Panc1 (cell line): ENCODE measurements at regions not wholly inside any gene's neighbourhood (a gene's known extent, or its start where the extent isn't known, plus 50 kb on each side); places are given as distances from the start of the nearest gene placed in this dataset.

ENCODE experiments used
- ATAC-seq: fragments of 200-7000 bp; cut with Tn5 transposase; 2 replicates; pipeline ENCODE4 v1.9.1; 2020; ENCODE audit warnings: mild to moderate bottlenecking, moderate library complexity
- BruUV-seq: library from RNA; stranded (reverse); fragments of 400-500 nt; replicated peaks from 2 replicates; lab custom pipeline; 2021; lab: Mats Ljungman, UMichigan
- CTCF ChIA-PET: fragments of 300-600 bp; sonication (Branson Sonifier 250); formaldehyde crosslinking; loops from one replicate; lab custom pipeline; 2022; ENCODE audit warnings: antibody characterized with exemption; lab: Charles Lee
- POLR2A ChIA-PET: fragments of 300-600 bp; sonication (Branson Sonifier 250); formaldehyde crosslinking; loops from one replicate; lab custom pipeline; 2022; ENCODE audit warnings: antibody characterized with exemption; lab: Charles Lee
- DNase-seq: peaks from one replicate; pipeline ENCODE4 v3.0.0-alpha.2; 2010; ENCODE audit warnings: low read depth, low spot score
- H3K27ac ChIP-seq: 2 replicates; pipeline ENCODE4 v1.5.1; 2011; ENCODE audit warnings: mild to moderate bottlenecking, low read length, inconsistent platforms
- H3K27me3 ChIP-seq: fragments of 200-500 bp; sonication (Bioruptor generic); 2 replicates; pipeline ENCODE4 v1.6.0; 2014; ENCODE audit warnings: low read length, inconsistent platforms; ENCODE audit not compliant: control insufficient read depth, insufficient read depth
- H3K36me3 ChIP-seq: fragments of 200-500 bp; sonication (Bioruptor generic); 2 replicates; pipeline ENCODE4 v1.5.1; 2014; ENCODE audit warnings: inconsistent platforms, mild to moderate bottlenecking, low read length, moderate library complexity; ENCODE audit not compliant: control insufficient read depth, insufficient read depth
- H3K4me1 ChIP-seq: 2 replicates; pipeline ENCODE4 v1.5.1; 2011; ENCODE audit warnings: inconsistent platforms, mild to moderate bottlenecking, low read length, moderate library complexity; ENCODE audit not compliant: control insufficient read depth, insufficient read depth
- H3K4me3 ChIP-seq, 2 experiments: 2 replicates each; pipeline ENCODE4 v1.5.1; 2011 to 2012; ENCODE audit warnings: low read depth in 2 of 2, low read length in 2 of 2, mild to moderate bottlenecking in 2 of 2, inconsistent platforms in 1 of 2, moderate library complexity in 1 of 2
- H3K9me3 ChIP-seq: fragments of 200-500 bp; sonication (Bioruptor generic); 2 replicates; pipeline ENCODE4 v1.5.1; 2014; ENCODE audit warnings: low read depth, mild to moderate bottlenecking, inconsistent platforms, low read length, moderate library complexity; ENCODE audit not compliant: control insufficient read depth, insufficient read depth
- CTCF ChIP-seq: fragments of 450-650 bp; IDR thresholded peaks from 2 replicates; pipeline ENCODE4 v1.5.1; 2017; ENCODE audit warnings: mild to moderate bottlenecking
- POLR2AphosphoS5 ChIP-seq: IDR thresholded peaks from 2 replicates; pipeline ENCODE4 v1.6.1; 2012; ENCODE audit warnings: mild to moderate bottlenecking, low read depth, low read length, moderate library complexity
- REST ChIP-seq, 2 experiments: IDR thresholded peaks; 2 replicates each; pipeline ENCODE4 v1.6.1; 2011 to 2012; ENCODE audit warnings: low read depth in 2 of 2, control low read depth in 1 of 2, low read length in 1 of 2, mild to moderate bottlenecking in 1 of 2, moderate library complexity in 1 of 2; ENCODE audit not compliant: insufficient read depth in 1 of 2
- SIN3A ChIP-seq: IDR thresholded peaks from 2 replicates; pipeline ENCODE4 v1.6.1; 2012; ENCODE audit warnings: low read depth, mild to moderate bottlenecking, low read length, moderate library complexity, borderline replicate concordance; ENCODE audit not compliant: insufficient read depth
- TCF7L2 ChIP-seq: IDR thresholded peaks from 2 replicates; pipeline ENCODE4 v1.6.1; 2011; ENCODE audit warnings: mild to moderate bottlenecking, low read depth, low read length, inconsistent platforms
- in situ Hi-C: cut with HindIII; loops from 2 replicates; pipeline ENCODE4 v1.10.0; 2016; ENCODE audit warnings: low sequenced_read_pairs, low pct_unique_long_range_greater_than_20kb
- intact Hi-C: fragments of 100-400 bp; cut with micrococcal nuclease; formaldehyde crosslinking; loops from one replicate; pipeline ENCODE4 v1.10.0; 2022; ENCODE audit not compliant: unreplicated experiment

- DNase-seq (no peak), ATAC-seq (no peak)
- TF ChIP-seq REST (IDR thresholded peaks at IDR 0.05; ENCODE audit: insufficient read depth in 1 of 2, low read depth in 2 of 2, low read length in 1 of 2) (no peak), SIN3A (no peak), CTCF (no peak), TCF7L2 (no peak), POLR2AphosphoS5 (no peak)
- Histone ChIP-seq H3K4me3 (no peak overlapping the region), H3K4me1 (no peaks in the 10 kb centered on the region), H3K27me3 (no peaks in the 10 kb centered on the region), H3K9me3 (no peaks in the 10 kb centered on the region), H3K36me3 (no peaks in the 10 kb centered on the region), H3K27ac (no peak overlapping the region)
- CTCF ChIA-PET: no interaction called here
- no TSS peak for BruUV-seq
- intact Hi-C loops (no loop called here), in situ Hi-C loops (no loop called here)
- POLR2A ChIA-PET: interaction anchor here (0.6 kb wide), 2 partner anchors 18 to 362 kb away, joined by 4 to 5 read pairs; no protein-coding TSS in a partner anchor
Observed at GRCh38 chr2:143823296-143823695, 694.1 kb downstream of the ARHGAP15 start.

- ATAC-seq (no peak), DNase-seq (no peak)
- no peak overlapping the region for H3K27ac ChIP-seq
- CTCF ChIA-PET: no interaction called here
- H3K4me3 ChIP-seq: no peak overlapping the region
- BruUV-seq: no TSS peak
- H3K27me3 ChIP-seq: no peaks in the 10 kb centered on the region
- POLR2A ChIA-PET: interaction anchor here (0.6 kb wide), 2 partner anchors 17 to 362 kb away, joined by 4 to 5 read pairs; no protein-coding TSS in a partner anchor
- no peaks in the 10 kb centered on the region for H3K36me3 ChIP-seq
- no peak for TF ChIP-seq REST (IDR thresholded peaks at IDR 0.05; ENCODE audit: insufficient read depth in 1 of 2, low read depth in 2 of 2, low read length in 1 of 2)
- no peak for TF ChIP-seq POLR2AphosphoS5
- no peak for TF ChIP-seq TCF7L2
- no peak for TF ChIP-seq SIN3A
- TF ChIP-seq CTCF: no peak
- in situ Hi-C loops (no loop called here), intact Hi-C loops (no loop called here)
- H3K9me3 ChIP-seq: no peaks in the 10 kb centered on the region
- H3K4me1 ChIP-seq: no peaks in the 10 kb centered on the region
Observed at GRCh38 chr2:143822736-143823135, 693.5 kb downstream of the ARHGAP15 start.
